GM10266 (cell line): ENCODE measurements at regions not wholly inside any gene's neighbourhood (a gene's known extent, or its start where the extent isn't known, plus 50 kb on each side); places are given as distances from the start of the nearest gene placed in this dataset.

Source experiments
- DNase-seq: peaks from one replicate; pipeline ENCODE4 v3.0.0; 2012; ENCODE audit errors: extremely low spot score
- CTCF ChIP-seq: IDR thresholded peaks from 2 replicates; pipeline ENCODE4 v1.5.1; 2012; ENCODE audit warnings: mild to moderate bottlenecking, low read depth; ENCODE audit not compliant: control insufficient read depth, insufficient read depth; ENCODE audit errors: missing control alignments

GRCh38 chr2:71277536-71278103, 50.7 kb upstream of the PAIP2B start:
- peak; percentile 38 for DNase-seq
- TF ChIP-seq CTCF, result peak; percentile 12

- no peak for TF ChIP-seq CTCF
- no peak for DNase-seq
Observed at GRCh38 chr2:71277147-71277475, 50.2 kb upstream of the PAIP2B start.

- no peak for TF ChIP-seq CTCF
- peak; percentile 84 for DNase-seq
Observed at GRCh38 chr2:71276311-71277146, 49.6 kb upstream of the PAIP2B start.
